ENCODE measurements at regions not wholly inside any gene's neighbourhood (a gene's known extent, or its start where the extent isn't known, plus 50 kb on each side); places are given as distances from the start of the nearest gene placed in this dataset.

DNA sequence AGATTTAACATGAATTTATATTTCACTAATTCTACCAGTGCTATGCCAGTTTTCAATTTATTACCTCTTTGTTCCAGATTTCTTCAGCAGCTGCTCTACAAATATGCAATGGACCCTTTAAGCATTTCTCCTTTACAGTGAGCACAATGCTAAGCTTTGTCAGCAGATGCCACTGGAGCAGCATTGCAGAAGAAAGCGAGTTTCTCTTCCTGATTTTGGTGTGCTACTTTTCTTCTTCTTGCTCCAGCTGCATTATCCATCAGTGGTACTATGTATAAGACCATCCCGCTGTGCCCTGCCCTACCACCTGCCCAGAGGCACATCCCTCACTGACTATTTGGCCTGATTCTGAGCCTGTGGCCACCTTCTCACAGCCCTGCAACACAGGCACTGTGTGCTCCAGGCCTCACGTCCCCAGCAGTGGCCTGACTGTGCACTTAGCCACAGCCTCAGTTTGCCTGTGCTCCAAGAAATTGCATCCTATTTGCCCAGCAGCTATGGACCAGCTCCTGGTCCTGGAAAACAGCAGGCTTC lies 84.1 kb downstream of the TNFAIP3 start:
- TF ChIP-seq, protein P1, sequence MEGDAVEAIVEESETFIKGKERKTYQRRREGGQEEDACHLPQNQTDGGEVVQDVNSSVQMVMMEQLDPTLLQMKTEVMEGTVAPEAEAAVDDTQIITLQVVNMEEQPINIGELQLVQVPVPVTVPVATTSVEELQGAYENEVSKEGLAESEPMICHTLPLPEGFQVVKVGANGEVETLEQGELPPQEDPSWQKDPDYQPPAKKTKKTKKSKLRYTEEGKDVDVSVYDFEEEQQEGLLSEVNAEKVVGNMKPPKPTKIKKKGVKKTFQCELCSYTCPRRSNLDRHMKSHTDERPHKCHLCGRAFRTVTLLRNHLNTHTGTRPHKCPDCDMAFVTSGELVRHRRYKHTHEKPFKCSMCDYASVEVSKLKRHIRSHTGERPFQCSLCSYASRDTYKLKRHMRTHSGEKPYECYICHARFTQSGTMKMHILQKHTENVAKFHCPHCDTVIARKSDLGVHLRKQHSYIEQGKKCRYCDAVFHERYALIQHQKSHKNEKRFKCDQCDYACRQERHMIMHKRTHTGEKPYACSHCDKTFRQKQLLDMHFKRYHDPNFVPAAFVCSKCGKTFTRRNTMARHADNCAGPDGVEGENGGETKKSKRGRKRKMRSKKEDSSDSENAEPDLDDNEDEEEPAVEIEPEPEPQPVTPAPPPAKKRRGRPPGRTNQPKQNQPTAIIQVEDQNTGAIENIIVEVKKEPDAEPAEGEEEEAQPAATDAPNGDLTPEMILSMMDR (IDR thresholded peaks at IDR 0.05) = no peak
- peaks cover 8% of the 10 kb centered on the region for H3K27me3 Mint-ChIP-seq (ENCODE audit: unreplicated experiment)
- no peak overlapping the region for H3K4me3 Mint-ChIP-seq (ENCODE audit: unreplicated experiment)
- no peak for DNase-seq (ENCODE audit: extremely low spot score, unreplicated experiment)
- no peaks in the 10 kb centered on the region for H3K9me3 Mint-ChIP-seq (ENCODE audit: unreplicated experiment)
- no peak overlapping the region for H3K27ac Mint-ChIP-seq (ENCODE audit: unreplicated experiment)
- no peaks in the 10 kb centered on the region for H3K4me1 Mint-ChIP-seq (ENCODE audit: unreplicated experiment)
- no peaks in the 10 kb centered on the region for H3K36me3 Mint-ChIP-seq (ENCODE audit: unreplicated experiment)

DNA sequence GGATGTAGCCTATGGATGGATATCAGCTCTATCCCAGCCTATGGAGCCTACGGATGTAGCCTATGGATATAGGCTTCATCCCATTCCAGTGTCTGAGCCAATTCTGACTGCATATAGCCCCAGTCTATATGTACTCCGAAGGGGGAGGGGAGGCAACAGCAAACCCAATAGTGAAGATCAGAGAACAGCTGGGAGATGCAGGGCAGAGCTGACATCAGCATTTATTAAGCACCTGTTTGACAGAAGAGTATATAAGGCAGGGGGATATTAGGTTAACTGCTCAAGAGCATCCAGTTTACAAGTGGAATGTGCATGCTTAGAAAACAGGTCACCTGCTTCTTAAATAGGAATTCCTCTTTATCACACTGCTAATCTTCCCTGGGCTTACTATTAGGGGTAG lies 85.2 kb downstream of the TNFAIP3 start:
- Mint-ChIP-seq H3K27me3 (ENCODE audit: unreplicated experiment) (peaks cover 8% of the 10 kb centered on the region), H3K4me1 (ENCODE audit: unreplicated experiment) (no peaks in the 10 kb centered on the region), H3K36me3 (ENCODE audit: unreplicated experiment) (no peaks in the 10 kb centered on the region), H3K9me3 (ENCODE audit: unreplicated experiment) (no peaks in the 10 kb centered on the region), H3K27ac (ENCODE audit: unreplicated experiment) (no peak overlapping the region), H3K4me3 (ENCODE audit: unreplicated experiment) (no peak overlapping the region)
- no peak for DNase-seq (ENCODE audit: extremely low spot score, unreplicated experiment)
- TF ChIP-seq, protein P1 (IDR thresholded peaks at IDR 0.05) = no peak

DNA sequence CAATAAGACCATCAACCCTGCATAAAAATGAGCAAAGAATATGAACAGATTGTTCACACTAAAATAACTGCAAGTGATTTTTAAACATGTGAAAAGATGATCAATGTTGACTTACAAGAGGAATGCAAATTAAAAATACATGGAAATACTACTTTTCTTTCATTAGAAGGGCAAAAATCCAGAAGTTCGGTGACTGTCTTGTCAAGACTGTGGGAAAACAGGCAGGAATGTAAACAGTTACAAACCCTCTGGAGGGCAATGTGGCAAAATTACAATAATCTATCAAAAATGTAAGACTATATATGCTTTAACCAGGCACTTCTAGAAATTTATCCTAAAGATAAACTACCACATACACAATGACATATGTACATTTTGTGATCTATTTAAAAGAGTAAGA lies 86.7 kb downstream of the TNFAIP3 start:
- Mint-ChIP-seq H3K9me3 (ENCODE audit: unreplicated experiment) (no peaks in the 10 kb centered on the region), H3K4me3 (ENCODE audit: unreplicated experiment) (no peak overlapping the region), H3K36me3 (ENCODE audit: unreplicated experiment) (no peaks in the 10 kb centered on the region), H3K27ac (ENCODE audit: unreplicated experiment) (no peak overlapping the region), H3K27me3 (ENCODE audit: unreplicated experiment) (peaks cover 8% of the 10 kb centered on the region), H3K4me1 (ENCODE audit: unreplicated experiment) (no peaks in the 10 kb centered on the region)
- no peak for DNase-seq (ENCODE audit: extremely low spot score, unreplicated experiment)
- TF ChIP-seq, protein P1 (IDR thresholded peaks at IDR 0.05) = no peak

DNA sequence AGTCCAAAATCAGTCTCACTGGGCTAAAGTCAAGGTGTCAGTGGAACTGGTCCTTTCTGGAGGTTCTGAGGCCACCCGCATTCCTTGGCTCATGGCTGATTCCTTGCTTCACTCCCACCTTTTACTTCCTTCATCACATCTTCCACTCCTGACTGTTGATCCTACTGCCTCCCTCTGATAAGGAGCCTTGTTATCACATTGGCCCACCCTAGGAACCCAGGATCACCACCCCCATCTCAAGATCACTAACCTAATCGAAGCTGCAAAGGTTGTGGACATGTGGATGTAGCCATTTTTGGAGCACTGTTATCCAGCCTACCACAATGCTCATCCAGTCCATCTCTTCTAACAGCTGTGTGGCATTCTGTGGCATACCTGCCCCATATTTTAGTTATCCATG lies 87.2 kb downstream of the TNFAIP3 start:
- Mint-ChIP-seq H3K4me3 (ENCODE audit: unreplicated experiment) (no peak overlapping the region), H3K4me1 (ENCODE audit: unreplicated experiment) (no peaks in the 10 kb centered on the region), H3K27ac (ENCODE audit: unreplicated experiment) (no peak overlapping the region), H3K27me3 (ENCODE audit: unreplicated experiment) (peaks cover 8% of the 10 kb centered on the region), H3K36me3 (ENCODE audit: unreplicated experiment) (no peaks in the 10 kb centered on the region), H3K9me3 (ENCODE audit: unreplicated experiment) (no peaks in the 10 kb centered on the region)
- DNase-seq (ENCODE audit: extremely low spot score, unreplicated experiment) = no peak
- TF ChIP-seq, protein P1 (IDR thresholded peaks at IDR 0.05) = no peak

DNA sequence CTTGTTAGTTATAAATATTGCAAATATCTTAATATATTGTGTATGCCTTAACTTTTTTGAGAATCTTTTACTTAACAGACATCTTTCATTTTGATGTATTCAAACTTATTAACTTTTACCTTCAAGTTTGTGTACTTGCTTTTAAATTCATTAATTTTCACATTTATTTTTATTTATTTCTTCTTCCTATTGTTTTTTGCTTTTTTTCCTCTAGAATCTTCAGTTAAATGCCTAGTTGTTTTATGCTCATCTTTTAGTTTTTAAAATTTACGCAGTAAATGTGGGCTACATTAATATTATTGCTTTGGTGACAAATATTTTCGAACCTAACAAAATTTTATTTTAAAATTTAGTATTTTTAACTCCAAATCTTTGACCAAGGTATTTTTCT lies 89.0 kb downstream of the TNFAIP3 start:
- Mint-ChIP-seq H3K4me1 (ENCODE audit: unreplicated experiment) (no peaks in the 10 kb centered on the region), H3K27ac (ENCODE audit: unreplicated experiment) (no peak overlapping the region), H3K4me3 (ENCODE audit: unreplicated experiment) (no peak overlapping the region), H3K9me3 (ENCODE audit: unreplicated experiment) (peaks cover 2% of the 10 kb centered on the region), H3K27me3 (ENCODE audit: unreplicated experiment) (peaks cover 8% of the 10 kb centered on the region), H3K36me3 (ENCODE audit: unreplicated experiment) (no peaks in the 10 kb centered on the region)
- TF ChIP-seq, protein P1 (IDR thresholded peaks at IDR 0.05) = no peak
- no peak for DNase-seq (ENCODE audit: extremely low spot score, unreplicated experiment)
